K562 (cell line): ENCODE measurements at regions not wholly inside any gene's neighbourhood (a gene's known extent, or its start where the extent isn't known, plus 50 kb on each side); places are given as distances from the start of the nearest gene placed in this dataset.

Experiments
- ETV6 ChIP-seq, 3 experiments: fragments of 150-350 bp in 1 of 3; sonication (generic) in 1 of 3; formaldehyde crosslinking in 1 of 3; IDR thresholded peaks; 2 replicates each; pipeline versions ENCODE4 v1.6.1 to v1.8.0; 2014 to 2022; ENCODE audit warnings: borderline replicate concordance in 2 of 3, low read depth in 2 of 3, antibody characterized with exemption in 1 of 3, low read length in 1 of 3, mild to moderate bottlenecking in 1 of 3, missing genetic modification reagents in 1 of 3
- KDM4B ChIP-seq, 2 experiments: fragments of 450-650 bp in 1 of 2; sonication (generic) in 1 of 2; IDR thresholded peaks; 2 replicates each; pipeline ENCODE4 v1.6.1; 2016 to 2017; ENCODE audit warnings: borderline replicate concordance in 2 of 2, antibody characterized with exemption in 1 of 2, low read depth in 1 of 2, mild to moderate bottlenecking in 1 of 2
- NONO ChIP-seq, 2 experiments: fragments of 200-400 bp in 1 of 2; fragments of 450-650 bp in 1 of 2; formaldehyde crosslinking in 1 of 2; IDR thresholded peaks; 2 replicates each; pipeline ENCODE4 v1.6.1; 2017; ENCODE audit warnings: low read depth in 2 of 2, mild to moderate bottlenecking in 2 of 2, moderate library complexity in 2 of 2, low read length in 1 of 2
- ZBTB40 ChIP-seq, 2 experiments: fragments of 450-650 bp in 1 of 2; sonication (generic) in 1 of 2; formaldehyde crosslinking in 1 of 2; IDR thresholded peaks; 2 replicates each; pipeline versions ENCODE4 v1.7.1 to v1.9.0; 2016 to 2022; ENCODE audit warnings: inconsistent platforms in 1 of 2, mild to moderate bottlenecking in 1 of 2, missing genetic modification reagents in 1 of 2

- TF ChIP-seq ZBTB40 (IDR thresholded peaks at IDR 0.05), result no peak
- TF ChIP-seq ZBTB40 (CRISPR knock-in tag; IDR thresholded peaks at IDR 0.05), result no peak
- no peak for TF ChIP-seq KDM4B (IDR thresholded peaks at IDR 0.05; ENCODE audit: borderline replicate concordance in 2 of 2, low read depth in 1 of 2)
- no peak for TF ChIP-seq ETV6 (IDR thresholded peaks at IDR 0.05; ENCODE audit: borderline replicate concordance in 1 of 2, low read depth in 2 of 2, low read length in 1 of 2)
- no peak for TF ChIP-seq ETV6 (CRISPR knock-in tag; IDR thresholded peaks at IDR 0.05; ENCODE audit: borderline replicate concordance)
- TF ChIP-seq NONO (IDR thresholded peaks at IDR 0.05; ENCODE audit: low read depth in 2 of 2, low read length in 1 of 2), result no peak
These were observed 105.5 kb upstream of the DTNA start (continued) for GRCh38 chr18:34604591-34604990.
